Cardiac muscle cell (in vitro differentiated cells and primary cell): ENCODE measurements at regions not wholly inside any gene's neighbourhood (a gene's known extent, or its start where the extent isn't known, plus 50 kb on each side); places are given as distances from the start of the nearest gene placed in this dataset.
"Not testable (repeated sequence)": the region's sequence is repeated elsewhere in the genome, so short reads cannot be mapped to it uniquely, and the experiment has no call there.

Experiments
- DNase-seq, 2 donors: peaks; one replicate each; pipeline versions ENCODE4 v3.0.0 to v3.0.0-alpha.2; 2010 to 2017; ENCODE audit warnings: low read depth in 1 of 2, low spot score in 1 of 2
- H3K27ac ChIP-seq: fragments of 200-600 bp; sonication (generic); 2 replicates; pipeline ENCODE4 v1.5.1; 2016
- H3K27me3 ChIP-seq: fragments of 200-600 bp; sonication (generic); 2 replicates; pipeline ENCODE4 v1.6.0; 2016; ENCODE audit warnings: control low read depth
- H3K36me3 ChIP-seq: fragments of 200-600 bp; sonication (generic); 2 replicates; pipeline ENCODE4 v1.5.1; 2016; ENCODE audit warnings: control low read depth
- H3K4me1 ChIP-seq: fragments of 200-600 bp; sonication (generic); 2 replicates; pipeline ENCODE4 v1.8.1; 2017; ENCODE audit warnings: low read depth, mild to moderate bottlenecking, mixed run types
- H3K4me3 ChIP-seq: fragments of 200-600 bp; sonication (generic); 2 replicates; pipeline ENCODE4 v1.5.1; 2016; ENCODE audit warnings: mild to moderate bottlenecking
- H3K9me3 ChIP-seq: fragments of 200-600 bp; sonication (generic); 2 replicates; pipeline ENCODE4 v1.5.1; 2017; ENCODE audit warnings: low read depth, mild to moderate bottlenecking, control low read depth
- TF ChIP-seq, protein P1 (sequence below): IDR thresholded peaks from 2 replicates; pipeline ENCODE4 v1.5.1; 2012; ENCODE audit warnings: low read depth, mild to moderate bottlenecking, low read length

DNA sequence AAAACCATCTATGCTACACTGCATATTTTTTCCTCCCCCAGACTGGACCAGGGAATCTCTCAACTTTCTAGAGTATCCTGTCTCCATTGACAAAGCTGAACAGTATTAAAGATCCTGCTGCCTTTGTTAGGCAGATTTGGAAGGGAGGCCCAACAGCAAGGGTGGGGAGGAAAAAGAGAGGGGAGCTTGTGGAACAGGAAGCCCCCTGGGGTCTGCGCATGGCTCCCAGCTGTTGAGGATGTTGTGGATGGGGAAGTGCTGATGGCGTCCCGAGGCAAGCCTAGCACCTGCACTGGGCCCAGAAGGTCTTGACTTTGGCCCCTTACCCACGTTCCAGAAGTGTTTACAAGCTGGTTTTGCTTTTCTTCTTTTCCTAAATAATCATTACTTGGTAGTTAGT lies 146.6 kb downstream of the TBC1D2B start:
- not testable (repeated sequence) for H3K27me3 ChIP-seq, H3K4me1 ChIP-seq, H3K36me3 ChIP-seq, H3K9me3 ChIP-seq, H3K27ac ChIP-seq, DNase-seq, H3K4me3 ChIP-seq

GRCh38 chr15:77930490-77930889 lies 147.0 kb downstream of the TBC1D2B start:
- DNase-seq: peak in 1 of 2 donors; percentile 37
- not testable (repeated sequence) for H3K27ac ChIP-seq, H3K27me3 ChIP-seq, H3K4me1 ChIP-seq, H3K9me3 ChIP-seq, H3K36me3 ChIP-seq, H3K4me3 ChIP-seq

GRCh38 chr15:77926789-77927188 lies 150.7 kb downstream of the TBC1D2B start:
- H3K9me3 ChIP-seq, H3K27ac ChIP-seq, DNase-seq, H3K4me1 ChIP-seq, H3K27me3 ChIP-seq, H3K36me3 ChIP-seq, H3K4me3 ChIP-seq: not testable (repeated sequence)

- not testable (repeated sequence) for H3K9me3 ChIP-seq, DNase-seq, H3K27me3 ChIP-seq, H3K36me3 ChIP-seq, H3K27ac ChIP-seq, H3K4me1 ChIP-seq, H3K4me3 ChIP-seq
Observed at GRCh38 chr15:77926296-77926695, 151.2 kb downstream of the TBC1D2B start.

- not testable (repeated sequence) for DNase-seq, H3K36me3 ChIP-seq, H3K27me3 ChIP-seq, H3K27ac ChIP-seq, H3K4me3 ChIP-seq, H3K4me1 ChIP-seq, H3K9me3 ChIP-seq
Observed at GRCh38 chr15:77925101-77925500, 152.4 kb downstream of the TBC1D2B start.

- no peaks in the 10 kb centered on the region for H3K27me3 ChIP-seq
- DNase-seq: no peak
- no peak overlapping the region for H3K4me3 ChIP-seq
- TF ChIP-seq, protein P1, sequence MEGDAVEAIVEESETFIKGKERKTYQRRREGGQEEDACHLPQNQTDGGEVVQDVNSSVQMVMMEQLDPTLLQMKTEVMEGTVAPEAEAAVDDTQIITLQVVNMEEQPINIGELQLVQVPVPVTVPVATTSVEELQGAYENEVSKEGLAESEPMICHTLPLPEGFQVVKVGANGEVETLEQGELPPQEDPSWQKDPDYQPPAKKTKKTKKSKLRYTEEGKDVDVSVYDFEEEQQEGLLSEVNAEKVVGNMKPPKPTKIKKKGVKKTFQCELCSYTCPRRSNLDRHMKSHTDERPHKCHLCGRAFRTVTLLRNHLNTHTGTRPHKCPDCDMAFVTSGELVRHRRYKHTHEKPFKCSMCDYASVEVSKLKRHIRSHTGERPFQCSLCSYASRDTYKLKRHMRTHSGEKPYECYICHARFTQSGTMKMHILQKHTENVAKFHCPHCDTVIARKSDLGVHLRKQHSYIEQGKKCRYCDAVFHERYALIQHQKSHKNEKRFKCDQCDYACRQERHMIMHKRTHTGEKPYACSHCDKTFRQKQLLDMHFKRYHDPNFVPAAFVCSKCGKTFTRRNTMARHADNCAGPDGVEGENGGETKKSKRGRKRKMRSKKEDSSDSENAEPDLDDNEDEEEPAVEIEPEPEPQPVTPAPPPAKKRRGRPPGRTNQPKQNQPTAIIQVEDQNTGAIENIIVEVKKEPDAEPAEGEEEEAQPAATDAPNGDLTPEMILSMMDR: no peak
- H3K4me1 ChIP-seq: no peaks in the 10 kb centered on the region
- no peaks in the 10 kb centered on the region for H3K36me3 ChIP-seq
- H3K27ac ChIP-seq: no peak overlapping the region
- no peaks in the 10 kb centered on the region for H3K9me3 ChIP-seq
Observed at GRCh38 chr15:77921664-77922063, 155.8 kb downstream of the TBC1D2B start.

GRCh38 chr15:77916966-77917635 lies 160.4 kb downstream of the TBC1D2B start:
- not testable (repeated sequence) for H3K9me3 ChIP-seq, H3K4me3 ChIP-seq, DNase-seq, H3K4me1 ChIP-seq, H3K27ac ChIP-seq, H3K36me3 ChIP-seq, H3K27me3 ChIP-seq

- H3K4me3 ChIP-seq, DNase-seq, H3K9me3 ChIP-seq, H3K27ac ChIP-seq, H3K4me1 ChIP-seq, H3K36me3 ChIP-seq, H3K27me3 ChIP-seq: not testable (repeated sequence)
Observed at GRCh38 chr15:77915961-77916330, 161.6 kb downstream of the TBC1D2B start.

DNA sequence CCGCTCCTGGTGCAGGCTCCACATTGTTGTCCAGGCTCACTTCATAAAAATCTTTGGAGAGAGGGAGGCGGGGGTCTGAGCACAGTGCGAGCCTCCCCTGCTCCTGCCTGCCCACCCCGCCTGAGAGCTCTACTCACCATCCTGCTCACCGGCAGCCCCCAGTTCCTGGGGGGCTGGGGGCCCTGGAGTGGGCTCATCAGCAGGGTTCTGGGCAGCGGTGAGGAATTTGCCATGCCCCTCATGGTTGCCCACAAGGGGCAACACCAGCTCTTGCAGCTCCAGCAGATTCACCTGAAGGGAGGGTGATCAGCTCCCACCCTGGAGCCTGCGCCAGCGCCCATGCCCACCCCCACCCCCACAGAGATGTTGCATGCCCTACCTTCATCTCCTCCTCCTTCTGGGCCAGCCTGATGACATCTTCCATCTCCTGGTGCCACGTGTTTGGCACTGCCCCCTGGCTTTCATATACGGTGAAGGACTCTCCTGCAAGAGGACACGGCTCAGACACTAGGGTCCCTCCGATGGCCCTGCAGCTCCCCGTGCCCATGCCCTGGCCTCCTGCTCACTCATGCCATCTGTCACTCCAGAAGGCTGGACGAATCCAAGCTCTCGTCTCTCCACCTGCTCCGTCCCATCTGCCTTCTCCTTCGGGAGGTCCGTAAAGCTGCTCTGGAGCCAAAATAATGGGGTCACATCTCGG lies 162.1 kb downstream of the TBC1D2B start:
- H3K27ac ChIP-seq: no peak overlapping the region
- no peaks in the 10 kb centered on the region for H3K4me1 ChIP-seq
- H3K9me3 ChIP-seq: no peaks in the 10 kb centered on the region
- H3K36me3 ChIP-seq: no peaks in the 10 kb centered on the region
- no peaks in the 10 kb centered on the region for H3K27me3 ChIP-seq
- H3K4me3 ChIP-seq: no peak overlapping the region
- TF ChIP-seq, protein P1: no peak
- no peak for DNase-seq

DNA sequence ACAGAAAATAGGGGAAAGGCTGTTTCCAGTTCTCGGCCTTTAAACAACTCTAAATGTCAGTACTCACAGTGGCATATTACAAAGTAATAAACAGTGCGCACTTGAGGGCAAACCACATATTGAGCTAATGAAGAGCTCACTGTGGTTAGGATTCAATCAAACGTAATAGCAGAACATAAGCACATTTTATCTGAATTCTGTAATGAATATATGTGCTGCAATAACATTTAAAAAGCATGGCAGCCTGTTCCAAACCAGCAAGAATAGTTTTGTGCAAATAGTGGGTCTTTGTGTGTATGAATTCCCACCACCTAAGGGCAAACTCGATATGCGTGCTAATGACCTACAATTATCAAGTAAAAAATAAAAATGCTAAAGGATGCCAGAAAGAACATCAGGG lies 163.0 kb downstream of the TBC1D2B start:
- not testable (repeated sequence) for DNase-seq, H3K9me3 ChIP-seq, H3K27me3 ChIP-seq, H3K27ac ChIP-seq, H3K4me3 ChIP-seq, H3K36me3 ChIP-seq, H3K4me1 ChIP-seq
